GM21529 (cell line): ENCODE measurements at regions not wholly inside any gene's neighbourhood (a gene's known extent, or its start where the extent isn't known, plus 50 kb on each side); places are given as distances from the start of the nearest gene placed in this dataset.

Source experiments
- ATAC-seq: cut with Tn5 transposase; IDR thresholded peaks from one replicate; pipeline ENCODE4 v1.9.1; 2021; ENCODE audit not compliant: unreplicated experiment

GRCh38 chr2:129142465-129142864 lies 823.8 kb upstream of the HS6ST1 start:
- no peak for ATAC-seq

- no peak for ATAC-seq
These were observed 825.6 kb upstream of the HS6ST1 start for GRCh38 chr2:129144082-129144791.

- no peak for ATAC-seq
These were observed 827.0 kb upstream of the RAB6C start for GRCh38 chr2:129152514-129152913.

GRCh38 chr2:129160879-129161278 lies 818.6 kb upstream of the RAB6C start:
- ATAC-seq: no peak

GRCh38 chr2:129164220-129164949 lies 815.1 kb upstream of the RAB6C start:
- no peak for ATAC-seq

- ATAC-seq: no peak
These were observed 814.5 kb upstream of the RAB6C start for GRCh38 chr2:129165006-129165405.

- ATAC-seq: no peak
These were observed 812.0 kb upstream of the RAB6C start for GRCh38 chr2:129167456-129167855.

- no peak for ATAC-seq
These were observed 808.9 kb upstream of the RAB6C start for GRCh38 chr2:129170570-129170969.

- ATAC-seq: no peak
These were observed 805.3 kb upstream of the RAB6C start for GRCh38 chr2:129174143-129174542.

- ATAC-seq: no peak
These were observed 804.4 kb upstream of the RAB6C start for GRCh38 chr2:129175051-129175450.

GRCh38 chr2:129176375-129176774 lies 803.1 kb upstream of the RAB6C start:
- no peak for ATAC-seq

GRCh38 chr2:129178356-129178755 lies 801.1 kb upstream of the RAB6C start:
- ATAC-seq: no peak

- ATAC-seq: no peak
These were observed 800.3 kb upstream of the RAB6C start for GRCh38 chr2:129179199-129179598.

- no peak for ATAC-seq
These were observed 799.2 kb upstream of the RAB6C start for GRCh38 chr2:129180124-129180716.

- ATAC-seq: peak; percentile 52
These were observed 798.0 kb upstream of the RAB6C start for GRCh38 chr2:129181433-129181832.

- ATAC-seq: no peak
These were observed 797.5 kb upstream of the RAB6C start for GRCh38 chr2:129181963-129182362.

GRCh38 chr2:129187343-129187742 lies 792.1 kb upstream of the RAB6C start:
- ATAC-seq: no peak

GRCh38 chr2:129188451-129188850 lies 791.0 kb upstream of the RAB6C start:
- ATAC-seq: no peak

GRCh38 chr2:129189617-129190319 lies 789.7 kb upstream of the RAB6C start:
- no peak for ATAC-seq

- no peak for ATAC-seq
These were observed 789.0 kb upstream of the RAB6C start for GRCh38 chr2:129190494-129190893.

- no peak for ATAC-seq
These were observed 787.9 kb upstream of the RAB6C start for GRCh38 chr2:129191530-129191929.

- no peak for ATAC-seq
These were observed 787.3 kb upstream of the RAB6C start for GRCh38 chr2:129192117-129192516.
